ENCODE measurements at regions not wholly inside any gene's neighbourhood (a gene's known extent, or its start where the extent isn't known, plus 50 kb on each side); places are given as distances from the start of the nearest gene placed in this dataset.

DNA sequence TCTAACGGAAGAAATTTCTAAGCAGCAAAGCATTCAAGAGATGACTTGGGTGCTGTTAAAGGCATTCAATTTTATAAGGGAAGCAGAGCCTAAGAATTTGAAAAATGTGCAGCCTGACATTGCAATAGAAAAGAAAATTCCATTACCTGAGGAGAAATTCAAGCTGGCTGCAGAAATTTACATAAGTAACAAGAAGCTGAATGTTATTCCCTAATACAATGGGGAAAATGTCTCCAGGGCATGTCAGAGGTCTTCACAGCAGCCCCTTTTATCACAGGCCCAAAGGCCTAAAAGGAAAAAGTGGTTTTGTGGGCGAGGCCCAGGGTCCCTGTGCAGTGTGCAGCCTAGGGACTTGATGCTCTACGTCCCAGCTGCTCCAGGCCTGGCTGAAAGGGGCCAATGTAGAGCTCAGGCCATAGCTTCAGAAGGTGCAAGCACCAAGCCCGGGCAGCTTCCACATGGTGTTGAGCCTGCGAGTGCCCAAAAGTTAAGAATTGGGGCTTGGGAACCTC is 306.7 kb downstream of the RDH14 start:
- Histone ChIP-seq H3K4me2 (ENCODE audit: control insufficient read depth, insufficient read depth) (no peak overlapping the region), H3K9ac (ENCODE audit: control insufficient read depth, insufficient read depth, low read length) (no peak overlapping the region), H3K4me1 (ENCODE audit: control insufficient read depth, insufficient read depth, low read length) (no peaks in the 10 kb centered on the region), H3K27ac (ENCODE audit: control insufficient read depth, insufficient read depth) (no peak overlapping the region), H3K36me3 (ENCODE audit: control insufficient read depth in 2 of 2, insufficient read depth in 2 of 2, low read length in 1 of 2) (no peaks in the 10 kb centered on the region), H3K27me3 (replicated peaks in 1 of 2; ENCODE audit: control insufficient read depth in 2 of 2, insufficient read depth in 2 of 2, low read length in 1 of 2) (no peaks in the 10 kb centered on the region), H4K20me1 (ENCODE audit: control insufficient read depth, insufficient read depth) (no peaks in the 10 kb centered on the region), H3K79me2 (ENCODE audit: control insufficient read depth, insufficient read depth, low read length) (no peaks in the 10 kb centered on the region), H3K4me3 (no peak overlapping the region), H2AFZ (ENCODE audit: control insufficient read depth, low read depth, low read length) (no peak overlapping the region), H3K9me3 (replicated peaks; ENCODE audit: control insufficient read depth, insufficient read depth, low read length) (no peaks in the 10 kb centered on the region)
- TF ChIP-seq IRF4 (IDR thresholded peaks at IDR 0.05; ENCODE audit: low read depth, low read length) (no peak), EP300 (IDR thresholded peaks at IDR 0.05; ENCODE audit: borderline replicate concordance in 1 of 2, control insufficient read depth in 1 of 2, low read depth in 2 of 2, low read length in 2 of 2) (no peak), STAT1 (conservative IDR thresholded peaks at IDR 0.05) (no peak), NFXL1 (IDR thresholded peaks at IDR 0.05; ENCODE audit: borderline replicate concordance) (no peak), BHLHE40 (IDR thresholded peaks at IDR 0.05; ENCODE audit: borderline replicate concordance in 1 of 2, low read depth in 2 of 2, low read length in 1 of 2) (no peak), ZSCAN29 (IDR thresholded peaks at IDR 0.05) (no peak)
- TF ChIP-seq, protein P1, sequence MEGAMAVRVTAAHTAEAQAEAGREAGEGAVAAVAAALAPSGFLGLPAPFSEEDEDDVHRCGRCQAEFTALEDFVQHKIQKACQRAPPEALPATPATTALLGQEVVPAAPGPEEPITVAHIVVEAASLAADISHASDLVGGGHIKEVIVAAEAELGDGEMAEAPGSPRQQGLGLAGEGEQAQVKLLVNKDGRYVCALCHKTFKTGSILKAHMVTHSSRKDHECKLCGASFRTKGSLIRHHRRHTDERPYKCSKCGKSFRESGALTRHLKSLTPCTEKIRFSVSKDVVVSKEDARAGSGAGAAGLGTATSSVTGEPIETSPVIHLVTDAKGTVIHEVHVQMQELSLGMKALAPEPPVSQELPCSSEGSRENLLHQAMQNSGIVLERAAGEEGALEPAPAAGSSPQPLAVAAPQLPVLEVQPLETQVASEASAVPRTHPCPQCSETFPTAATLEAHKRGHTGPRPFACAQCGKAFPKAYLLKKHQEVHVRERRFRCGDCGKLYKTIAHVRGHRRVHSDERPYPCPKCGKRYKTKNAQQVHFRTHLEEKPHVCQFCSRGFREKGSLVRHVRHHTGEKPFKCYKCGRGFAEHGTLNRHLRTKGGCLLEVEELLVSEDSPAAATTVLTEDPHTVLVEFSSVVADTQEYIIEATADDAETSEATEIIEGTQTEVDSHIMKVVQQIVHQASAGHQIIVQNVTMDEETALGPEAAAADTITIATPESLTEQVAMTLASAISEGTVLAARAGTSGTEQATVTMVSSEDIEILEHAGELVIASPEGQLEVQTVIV (IDR thresholded peaks at IDR 0.05; ENCODE audit: borderline replicate concordance, partially characterized antibody), result no peak
- FAIRE-seq (no peak), ATAC-seq (no peak), DNase-seq (ENCODE audit: low read depth, low spot score) (no peak)
- no TSS peak for BruUV-seq (replicated peaks)
- ChIA-PET CTCF (no interaction called here), POLR2A (no interaction called here), RAD21 (ENCODE audit: unreplicated experiment) (interaction anchor here (1.0 kb wide), 1 partner anchor 10 kb away, joined by 3 read pairs; no protein-coding TSS in a partner anchor), SMC1A (ENCODE audit: uncharacterized antibody, unreplicated experiment) (no interaction called here)
- in situ Hi-C loops (cut with MboI) (no loop called here), intact Hi-C loops (cut with micrococcal nuclease; ENCODE audit: unreplicated experiment) (no loop called here)
- WGBS (ENCODE audit: insufficient coverage, insufficient replicate concordance, low lambda C conversion rate, missing lambda C conversion rate), result 3% methylated on average over 5 of the region's 5 CpGs
